HG02623 (cell line): ENCODE measurements at regions not wholly inside any gene's neighbourhood (a gene's known extent, or its start where the extent isn't known, plus 50 kb on each side); places are given as distances from the start of the nearest gene placed in this dataset.
"Not testable (repeated sequence)": the region's sequence is repeated elsewhere in the genome, so short reads cannot be mapped to it uniquely, and the experiment has no call there.

ENCODE experiments used
- ATAC-seq: cut with Tn5 transposase; IDR thresholded peaks from one replicate; pipeline ENCODE4 v1.9.1; 2021; ENCODE audit warnings: moderate library complexity; ENCODE audit not compliant: unreplicated experiment

DNA sequence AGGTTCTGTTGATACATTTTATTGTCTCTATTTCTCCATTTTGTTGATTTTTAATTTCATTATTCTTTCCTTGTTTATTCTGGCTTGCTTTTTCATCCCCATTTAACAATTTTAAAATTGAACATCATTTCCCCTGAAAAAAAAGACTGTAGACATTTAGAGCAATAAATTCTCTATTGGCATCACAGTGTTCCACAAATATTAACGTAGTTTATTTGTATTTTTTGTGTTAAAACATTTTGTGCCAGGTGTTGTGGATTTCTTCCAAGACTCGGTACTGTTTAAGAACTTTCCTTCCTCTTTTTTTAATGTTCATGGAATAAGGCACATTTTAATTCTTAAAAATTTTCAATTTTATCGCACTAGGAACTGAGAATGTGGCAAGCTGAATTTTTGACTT is 156.1 kb upstream of the NPY start:
- no peak for ATAC-seq

DNA sequence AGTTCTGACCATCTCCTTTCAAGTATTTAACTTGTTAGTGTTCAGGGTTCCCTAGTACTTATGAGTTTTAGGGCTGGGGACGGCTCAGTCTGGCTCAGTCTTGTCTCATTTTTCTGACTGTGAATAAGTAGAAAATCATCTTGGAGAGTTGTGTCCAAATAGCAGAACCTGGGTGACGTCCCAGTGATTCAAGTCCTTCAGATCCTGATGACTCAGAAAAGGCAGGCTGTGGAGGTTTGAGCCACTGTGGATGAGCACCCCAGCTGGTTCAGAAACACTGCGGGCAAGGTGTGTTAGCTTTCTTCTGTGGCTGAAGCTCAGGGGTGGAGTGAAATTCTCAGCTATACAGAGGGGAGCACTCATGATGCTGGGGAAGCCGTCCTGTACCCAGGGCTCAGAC is 154.4 kb upstream of the NPY start:
- ATAC-seq: no peak

DNA sequence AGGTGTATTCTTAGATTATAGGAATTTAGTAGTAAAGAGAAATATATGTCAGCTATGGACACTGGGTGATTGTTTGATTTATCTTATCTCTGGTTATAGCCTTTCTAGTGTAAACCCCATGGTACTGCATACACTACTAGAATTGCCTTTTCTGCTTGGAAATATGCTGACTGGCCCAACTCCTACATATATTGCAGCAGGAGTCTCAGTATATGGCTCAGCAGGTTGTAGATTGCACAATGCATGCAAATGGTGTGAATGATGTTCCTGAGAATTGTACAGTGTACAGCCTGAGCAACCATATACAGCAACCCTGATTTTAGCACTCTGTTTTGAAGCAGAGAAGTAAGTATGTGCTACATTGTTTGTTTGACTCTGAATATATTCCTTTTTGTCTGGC is 153.4 kb upstream of the NPY start:
- no peak for ATAC-seq

DNA sequence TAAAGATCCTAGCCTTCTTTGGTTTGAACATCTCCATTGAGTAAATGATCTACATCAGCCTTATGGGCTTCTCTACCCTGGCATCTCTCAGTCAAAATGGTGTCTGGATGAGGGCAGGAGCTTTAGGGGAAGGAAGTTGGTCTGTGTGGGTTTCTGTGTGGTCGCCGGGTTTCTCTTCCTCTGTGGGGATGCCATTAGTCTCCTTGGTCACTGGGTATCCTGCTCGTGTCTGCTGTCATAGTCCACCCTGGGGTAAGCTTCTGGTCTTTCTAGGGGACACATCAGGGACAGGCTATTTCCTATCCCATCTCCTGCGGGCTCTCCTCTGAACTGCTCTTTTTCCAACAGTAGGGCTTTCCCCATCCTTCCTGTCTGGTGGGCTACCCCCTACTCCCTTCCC is 150.3 kb upstream of the NPY start:
- ATAC-seq: peak; percentile 37

DNA sequence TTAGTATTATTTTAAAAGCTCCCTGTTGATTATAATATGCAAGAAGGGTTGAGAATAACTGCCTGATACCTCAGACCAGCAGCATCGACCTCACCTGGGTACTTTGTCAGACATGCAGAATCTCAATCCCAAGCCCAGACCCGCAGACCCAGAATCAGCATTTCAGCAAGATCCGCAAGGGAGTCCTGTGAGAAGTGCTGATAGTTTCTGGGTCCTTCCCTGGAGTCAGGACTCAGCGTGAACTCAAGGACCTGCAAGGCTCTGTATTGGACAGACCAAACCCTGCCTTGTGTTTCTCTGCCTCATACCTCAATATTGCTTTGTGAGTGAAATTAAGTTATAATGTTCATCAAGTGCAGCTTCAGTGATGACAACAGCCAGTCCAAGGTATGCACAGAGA is 149.5 kb upstream of the NPY start:
- no peak for ATAC-seq

DNA sequence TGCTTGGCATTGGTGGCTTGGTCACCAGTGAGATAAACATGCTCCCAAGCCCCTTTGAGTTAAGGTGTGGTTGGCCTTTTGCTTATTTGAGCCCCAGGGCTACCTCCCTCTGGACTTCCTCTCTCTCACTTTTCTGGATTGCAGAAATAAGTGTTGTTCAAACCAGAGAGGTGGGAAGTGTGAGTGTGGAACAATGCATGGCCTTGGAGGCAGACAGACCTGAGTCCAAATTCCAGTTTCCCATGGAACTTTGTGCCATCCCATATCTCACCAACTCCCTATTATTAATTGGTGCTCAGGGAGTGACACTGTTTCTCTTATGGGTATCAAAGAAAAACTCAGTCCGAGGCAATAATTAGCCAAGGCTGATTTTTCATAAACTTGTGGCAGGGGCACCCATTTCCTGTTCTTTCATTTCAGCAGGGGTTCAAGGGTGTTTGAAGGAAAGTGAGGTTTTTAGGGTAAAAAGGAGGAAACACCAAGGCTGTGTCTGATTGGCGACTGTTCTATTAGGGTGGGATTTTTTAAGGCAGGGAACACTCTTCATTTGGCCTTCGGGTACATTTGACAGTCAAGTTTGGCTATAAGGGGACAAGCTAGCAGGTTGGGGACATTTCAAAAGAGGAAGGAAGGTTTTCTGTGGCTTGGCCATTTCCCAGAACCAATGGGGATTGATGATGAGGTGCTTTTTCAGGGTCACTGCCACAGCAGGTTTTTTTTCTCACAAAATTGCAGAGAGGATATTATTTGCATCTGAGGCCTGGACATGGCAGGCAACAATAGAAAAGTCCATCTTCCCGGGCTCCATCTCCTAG is 148.8 kb upstream of the NPY start:
- ATAC-seq: peak; percentile 75

DNA sequence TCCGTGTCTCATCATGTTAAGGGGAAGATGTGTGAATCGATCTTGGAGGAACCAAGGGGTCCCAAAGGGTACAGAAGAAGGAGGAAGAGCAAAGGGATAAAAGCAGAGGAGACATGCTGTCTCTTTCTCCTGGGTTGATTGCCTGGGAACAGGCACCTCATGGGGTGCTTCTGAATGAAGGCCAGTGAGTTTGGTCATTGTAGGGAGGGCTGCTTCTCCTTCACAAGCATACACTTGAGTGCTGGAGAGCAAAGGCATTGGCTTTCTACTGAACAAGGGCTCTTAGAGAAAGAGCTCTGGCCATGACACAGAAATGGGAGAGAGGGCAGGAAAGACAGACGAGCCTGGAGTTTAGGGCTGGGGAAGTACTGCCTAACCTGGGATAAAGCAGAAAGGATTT is 146.7 kb upstream of the NPY start:
- no peak for ATAC-seq

DNA sequence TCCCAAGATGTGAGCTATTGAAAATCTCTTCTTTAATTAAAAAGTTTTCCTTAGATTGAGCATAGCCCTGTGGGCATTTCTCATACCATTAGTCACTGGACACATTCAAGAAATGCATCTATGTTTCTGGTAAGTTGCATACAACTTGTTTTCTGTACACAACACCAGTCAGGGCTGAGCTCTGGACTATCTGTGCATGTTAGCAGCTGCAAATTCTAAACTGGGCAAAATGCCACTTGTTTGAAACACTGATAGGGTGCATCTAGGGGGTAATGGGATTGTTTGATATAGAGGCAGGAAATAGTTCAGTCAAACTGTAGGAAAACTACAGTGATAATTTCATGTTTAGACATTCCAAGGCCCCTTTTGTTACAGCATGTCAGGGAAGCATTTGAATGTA is 145.6 kb upstream of the NPY start:
- ATAC-seq: no peak

DNA sequence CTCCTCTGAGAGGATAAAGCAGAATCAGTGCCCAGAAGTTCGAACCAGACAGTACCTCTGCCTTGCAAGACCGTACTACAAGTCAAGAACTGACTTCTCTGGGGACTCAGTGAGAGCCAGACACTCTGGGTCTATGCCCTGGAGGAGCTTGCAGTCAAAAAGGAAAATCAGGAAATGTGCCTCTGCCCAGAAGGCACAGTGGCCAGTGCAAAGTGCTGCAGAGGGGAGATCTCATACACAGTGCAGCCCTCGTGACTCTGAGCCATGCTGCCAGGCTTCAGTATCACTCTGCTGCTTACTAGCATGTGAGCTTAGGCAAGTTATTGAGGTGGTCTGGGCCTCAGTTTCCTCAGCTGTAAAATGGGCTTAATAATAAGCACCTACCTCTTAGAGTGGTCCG is 144.0 kb upstream of the NPY start:
- no peak for ATAC-seq

DNA sequence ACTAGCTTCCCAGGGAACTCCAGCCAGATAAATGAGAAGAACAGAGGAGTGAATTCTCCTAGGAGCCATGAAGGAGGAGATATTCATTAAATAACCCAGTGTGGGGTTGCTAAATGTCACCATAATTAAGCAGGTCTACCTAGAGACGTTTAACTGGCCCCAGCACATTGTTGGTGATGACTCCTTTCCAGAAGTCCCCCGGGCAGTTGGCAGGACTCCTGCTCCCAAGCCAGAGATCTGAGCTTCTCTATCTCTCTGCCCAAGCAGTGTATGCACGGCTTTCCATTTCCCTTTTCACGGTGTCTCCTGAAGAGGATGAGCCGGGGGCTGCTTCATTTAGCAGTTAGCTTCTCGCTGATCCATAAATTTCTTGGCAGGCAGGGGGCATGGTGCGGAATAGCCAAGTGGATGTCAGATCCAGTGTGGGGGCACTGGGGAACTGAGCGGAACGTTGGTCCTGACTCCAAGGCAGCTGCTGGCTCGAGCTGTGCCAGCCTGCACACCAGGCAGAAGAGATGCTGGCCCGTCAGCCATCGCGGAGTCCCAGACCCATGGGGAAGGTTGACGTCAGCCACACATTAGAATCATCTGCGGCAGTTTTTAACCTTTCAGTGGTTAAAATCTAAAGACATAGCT is 142.0 kb upstream of the NPY start:
- no peak for ATAC-seq

DNA sequence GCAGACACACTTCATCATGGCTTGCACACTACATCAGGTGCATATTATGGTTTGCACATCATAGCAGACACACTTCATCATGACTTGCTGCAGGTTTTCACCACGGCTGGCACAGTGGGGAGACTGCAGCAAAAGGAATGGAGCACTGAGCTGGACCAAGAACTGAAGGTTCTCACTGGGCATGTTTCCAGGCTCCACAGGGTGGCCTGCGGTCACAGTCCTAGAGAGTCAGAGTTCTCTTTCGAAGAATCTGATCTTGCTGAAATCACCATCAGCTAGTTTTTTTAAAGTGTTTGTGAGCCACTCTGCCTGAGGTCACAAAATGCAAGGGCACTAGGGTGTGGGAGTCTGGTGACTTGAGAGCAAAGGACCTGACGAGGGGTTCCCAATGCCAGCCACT is 140.4 kb upstream of the NPY start:
- ATAC-seq: no peak

DNA sequence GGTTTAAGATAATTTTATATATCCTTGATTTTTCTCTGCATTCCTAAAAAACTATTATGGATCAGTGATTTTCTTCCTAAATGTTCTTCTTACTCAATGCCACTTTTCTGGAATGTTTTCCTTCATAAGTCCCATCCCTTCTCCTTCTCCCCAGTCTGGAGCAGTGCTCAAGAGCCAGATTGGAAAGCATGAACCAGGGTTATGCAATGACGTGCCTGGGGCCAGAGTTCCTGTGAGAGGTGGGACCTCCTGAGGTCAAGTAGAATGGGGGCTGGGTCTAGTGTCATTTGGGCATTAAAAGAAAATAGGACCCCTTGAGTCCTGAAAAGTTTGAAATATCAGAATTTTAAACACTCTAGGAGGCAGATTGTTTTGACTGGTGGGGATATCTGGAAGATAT is 132.0 kb upstream of the NPY start:
- ATAC-seq: no peak

DNA sequence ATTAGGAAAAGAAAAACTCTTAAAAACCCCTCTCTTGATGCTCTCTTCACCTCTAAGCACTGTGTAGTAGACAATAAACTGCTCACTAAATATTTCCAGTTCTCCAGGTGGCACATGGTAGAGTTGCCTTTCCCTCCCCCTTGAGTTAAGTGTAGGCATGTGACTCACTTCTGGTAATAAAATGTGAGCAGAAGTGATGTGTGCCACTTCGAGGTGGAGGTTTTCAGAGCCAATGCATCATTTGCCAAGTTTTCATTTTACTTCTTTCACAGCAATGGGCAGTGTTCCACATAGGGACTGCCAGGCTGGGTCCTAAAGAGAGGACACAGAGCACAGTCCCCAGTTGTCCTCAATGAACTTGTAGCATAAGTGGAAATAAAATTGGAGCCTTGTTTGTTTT is 131.6 kb upstream of the NPY start:
- ATAC-seq: no peak

DNA sequence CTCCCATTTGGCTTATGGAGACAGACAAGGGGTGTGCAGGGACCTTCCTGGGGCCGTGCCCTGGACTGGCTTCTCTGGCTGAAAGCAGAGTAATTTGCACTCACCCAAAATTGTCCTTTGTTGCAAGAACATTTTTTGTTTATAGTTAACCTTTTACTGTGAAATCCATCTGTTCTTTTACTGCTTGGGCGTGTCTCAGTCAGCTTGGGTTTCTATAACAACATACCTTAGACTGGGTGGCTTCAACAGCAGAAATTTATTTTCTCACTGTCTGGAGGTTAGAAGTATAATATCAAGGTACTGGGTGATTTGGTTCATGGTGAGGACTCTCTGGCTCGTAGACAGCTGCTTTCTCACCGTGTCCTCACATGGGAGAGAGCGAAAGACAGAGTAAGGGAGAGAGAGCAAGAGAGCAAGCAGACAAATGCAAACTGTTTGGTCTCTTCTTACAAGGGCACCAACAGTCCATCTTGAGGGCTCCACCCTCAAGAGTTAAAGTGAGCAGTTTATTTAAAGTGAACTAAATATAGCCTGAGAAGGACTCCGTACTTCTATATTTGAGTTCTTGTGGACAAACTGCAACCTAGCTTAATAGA is 131.0 kb upstream of the NPY start:
- no peak for ATAC-seq

DNA sequence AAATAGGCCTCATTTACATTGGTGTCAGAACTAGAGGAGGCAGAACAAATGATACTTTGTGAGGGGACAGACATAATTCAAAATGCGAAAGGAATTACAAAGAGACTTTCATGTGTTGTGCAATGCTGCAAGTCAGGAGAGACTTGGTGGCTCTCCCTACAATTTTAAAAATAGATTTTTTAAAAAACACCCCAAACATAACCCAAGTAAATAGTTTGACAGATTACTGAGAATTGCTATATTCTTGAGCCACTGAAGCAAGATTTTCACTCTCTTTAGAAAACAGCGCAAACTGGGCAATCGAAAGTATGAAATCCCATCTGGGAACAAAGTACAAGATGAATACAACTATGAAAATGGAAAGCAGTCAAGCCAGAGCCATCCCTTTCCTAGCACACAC is 126.3 kb upstream of the NPY start:
- no peak for ATAC-seq

DNA sequence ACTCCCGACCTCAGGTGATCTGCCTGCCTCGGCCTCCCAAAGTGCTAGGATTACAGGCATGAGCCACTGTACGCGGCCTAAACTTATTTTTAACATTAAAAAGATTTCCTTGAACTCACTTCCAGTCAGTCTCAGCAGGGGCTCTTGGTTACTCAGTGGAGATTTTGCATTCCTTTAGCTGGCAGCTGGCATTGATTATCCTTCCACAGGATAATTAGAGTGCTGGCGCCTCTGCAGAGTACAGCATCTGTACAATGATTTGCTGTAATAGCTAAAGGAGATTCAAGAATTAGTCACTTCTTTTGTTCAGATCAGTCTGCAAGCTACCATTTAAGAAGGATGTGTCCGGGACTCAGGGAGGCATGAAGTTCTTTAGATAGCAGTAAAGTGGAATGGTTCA is 125.0 kb upstream of the NPY start:
- no peak for ATAC-seq

DNA sequence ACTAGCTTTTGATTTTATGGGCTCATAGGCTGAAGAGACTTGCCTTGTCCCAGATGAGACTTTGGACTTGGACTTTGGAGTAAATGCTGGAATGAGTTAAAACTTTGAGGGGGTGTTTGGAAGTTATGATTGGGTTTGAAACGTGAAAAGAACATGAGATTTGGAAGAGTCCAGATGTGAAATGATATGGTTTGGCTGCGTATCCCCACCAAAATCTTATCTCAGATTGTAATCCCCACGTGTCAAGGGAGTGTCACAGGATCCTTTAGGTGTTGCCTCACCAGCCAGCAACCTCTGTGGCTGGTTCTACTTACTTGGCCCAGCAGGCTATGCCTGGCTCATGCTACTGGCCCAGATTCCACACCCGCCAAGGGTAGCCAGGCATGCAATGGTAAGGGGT is 119.6 kb upstream of the NPY start:
- ATAC-seq: no peak

DNA sequence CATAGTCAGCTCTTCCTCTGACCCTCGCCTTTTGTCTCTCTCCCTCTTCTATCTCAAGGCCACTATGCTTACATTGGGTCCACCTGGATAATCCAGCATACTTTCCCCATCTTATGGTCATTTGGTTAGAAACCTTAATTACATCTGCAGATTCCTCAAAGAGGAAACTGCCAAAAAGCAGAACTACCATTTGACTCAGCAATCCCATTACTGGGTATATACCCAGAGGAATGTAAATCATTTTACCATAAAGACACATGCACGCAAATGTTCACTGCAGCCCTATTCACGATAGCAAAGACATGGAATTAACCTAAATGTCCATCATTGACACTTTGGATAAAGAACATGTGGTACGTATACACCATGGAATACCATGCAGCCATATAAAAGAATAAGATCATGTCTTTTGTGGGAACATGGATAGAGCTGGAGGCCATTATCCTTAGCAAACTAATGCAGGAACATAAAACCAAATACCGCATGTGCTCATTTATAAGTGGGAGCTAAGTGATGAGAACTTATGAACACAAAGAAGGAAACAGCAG is 114.8 kb upstream of the NPY start:
- no peak for ATAC-seq

DNA sequence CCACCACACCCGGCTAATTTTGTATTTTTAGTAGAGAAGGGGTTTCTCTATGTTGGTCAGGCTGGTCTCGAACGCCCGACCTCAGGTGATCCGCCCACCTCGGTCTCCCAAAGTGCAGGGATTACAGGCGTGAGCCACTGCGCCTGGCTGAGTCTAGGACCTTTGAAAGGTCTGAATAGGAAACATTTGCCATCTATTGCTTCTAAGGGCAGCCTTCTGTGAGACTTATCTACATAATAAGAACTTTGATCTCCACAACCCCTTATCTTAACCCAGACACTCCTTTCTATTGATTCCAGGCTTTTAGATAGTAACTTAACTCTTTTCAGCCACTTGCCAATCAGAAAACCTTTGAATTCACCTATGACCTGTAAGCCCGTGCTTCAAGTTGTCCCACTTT is 112.0 kb upstream of the NPY start:
- ATAC-seq: not testable (repeated sequence)

DNA sequence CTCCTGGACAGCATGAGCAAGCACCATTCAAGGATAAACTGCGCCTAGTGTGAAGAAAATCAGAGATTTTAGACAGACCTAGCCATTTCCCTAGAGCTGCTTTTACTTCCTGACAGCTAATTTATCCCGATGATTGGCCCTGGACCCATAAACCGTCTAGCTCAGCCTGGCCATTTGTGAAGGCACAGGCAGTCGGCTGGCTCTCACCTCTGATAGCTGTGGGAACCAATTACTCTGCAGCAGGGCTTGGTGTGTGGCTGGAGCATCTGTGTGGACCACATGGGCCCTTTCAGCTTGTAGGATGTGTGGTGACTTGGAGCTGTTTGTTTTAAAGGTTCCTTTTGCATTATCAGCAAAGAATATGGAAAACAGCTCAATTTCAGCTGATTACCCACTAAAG is 111.1 kb upstream of the NPY start:
- ATAC-seq: no peak

DNA sequence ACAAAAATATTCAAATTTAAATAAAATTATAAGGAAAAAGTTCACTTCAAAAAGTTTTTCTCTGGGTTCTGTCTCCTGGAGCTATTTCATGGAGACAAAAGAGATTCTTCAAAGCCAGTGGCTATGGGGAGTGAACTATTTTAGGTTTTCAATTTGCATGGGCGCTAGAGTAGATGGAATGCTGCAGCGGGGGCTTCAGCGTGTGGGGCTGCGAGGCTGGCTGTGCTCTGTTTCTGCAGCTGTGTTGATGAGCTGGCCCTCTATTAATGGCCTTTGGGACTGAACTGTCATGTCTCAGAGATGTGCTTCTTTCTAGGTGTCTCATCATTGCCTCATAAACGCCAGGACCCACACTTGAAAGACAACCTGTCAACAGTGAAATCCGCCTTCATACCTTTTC is 108.4 kb upstream of the NPY start:
- no peak for ATAC-seq
